Islet precursor cell (in vitro differentiated cells): ENCODE measurements at regions not wholly inside any gene's neighbourhood (a gene's known extent, or its start where the extent isn't known, plus 50 kb on each side); places are given as distances from the start of the nearest gene placed in this dataset.
"Not testable (repeated sequence)": the region's sequence is repeated elsewhere in the genome, so short reads cannot be mapped to it uniquely, and the experiment has no call there.

Experiments used
- DNase-seq: peaks from one replicate; pipeline ENCODE4 v3.0.0-alpha.2; 2018

DNA sequence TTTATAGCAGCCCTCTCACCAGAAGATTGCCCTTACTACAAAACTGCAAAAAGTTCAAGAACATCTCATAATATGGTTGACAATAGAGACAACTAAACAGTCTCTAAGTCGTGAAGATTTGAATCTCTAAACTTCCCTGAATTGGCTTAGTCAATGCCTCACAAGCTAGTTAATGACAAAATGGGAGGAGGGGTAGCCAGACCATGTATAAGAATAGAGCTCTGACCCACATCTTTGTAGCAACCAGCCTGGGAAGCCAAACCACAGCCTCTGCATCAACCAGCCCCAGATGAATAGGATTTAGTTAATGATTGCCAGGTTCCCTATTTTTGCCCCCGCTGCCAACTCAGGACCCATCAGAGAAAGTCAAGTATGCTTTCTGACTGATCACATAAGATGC, 1265.9 kb upstream of the PCDH10 start:
- DNase-seq, result not testable (repeated sequence)

DNA sequence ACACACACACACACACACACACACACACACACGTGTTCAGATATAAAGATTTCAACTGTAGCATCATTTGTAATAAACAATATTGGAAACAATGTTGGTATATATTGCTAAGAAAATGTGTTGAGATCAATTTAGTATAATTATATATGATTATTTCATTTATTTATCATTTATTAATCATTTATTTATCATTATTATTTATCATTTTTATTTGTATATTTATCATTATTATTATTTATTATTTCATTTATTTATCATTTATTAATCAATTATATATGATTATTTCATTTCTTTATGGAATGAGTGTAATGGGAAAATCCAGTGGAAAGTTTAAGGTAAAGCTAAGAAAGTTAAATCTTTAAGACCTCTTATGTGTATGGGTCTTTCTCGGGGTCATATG, 1223.4 kb upstream of the PCDH10 start:
- not testable (repeated sequence) for DNase-seq

DNA sequence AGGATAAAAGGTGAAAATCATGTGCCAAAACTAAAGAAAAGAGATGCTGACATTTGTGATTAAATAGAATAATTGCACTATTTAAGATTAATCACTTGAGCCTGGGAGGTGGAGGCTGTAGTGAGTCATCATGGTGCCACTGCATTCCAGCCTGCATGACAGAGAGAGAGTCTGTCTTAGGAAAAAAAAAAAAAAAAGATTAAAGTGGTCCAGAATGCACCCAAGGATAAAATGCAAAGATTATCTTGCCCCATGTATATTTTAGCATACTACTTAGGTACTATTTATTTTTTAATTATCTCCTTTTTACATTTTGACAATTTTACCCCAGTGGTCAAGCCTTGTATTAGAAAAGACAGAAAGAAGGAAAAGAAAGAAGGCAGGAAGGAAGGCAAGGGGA, 1181.4 kb upstream of the PCDH10 start:
- DNase-seq, result not testable (repeated sequence)

GRCh38 chr4:131974730-131975129, 1174.4 kb upstream of the PCDH10 start:
- DNase-seq, result no peak

DNA sequence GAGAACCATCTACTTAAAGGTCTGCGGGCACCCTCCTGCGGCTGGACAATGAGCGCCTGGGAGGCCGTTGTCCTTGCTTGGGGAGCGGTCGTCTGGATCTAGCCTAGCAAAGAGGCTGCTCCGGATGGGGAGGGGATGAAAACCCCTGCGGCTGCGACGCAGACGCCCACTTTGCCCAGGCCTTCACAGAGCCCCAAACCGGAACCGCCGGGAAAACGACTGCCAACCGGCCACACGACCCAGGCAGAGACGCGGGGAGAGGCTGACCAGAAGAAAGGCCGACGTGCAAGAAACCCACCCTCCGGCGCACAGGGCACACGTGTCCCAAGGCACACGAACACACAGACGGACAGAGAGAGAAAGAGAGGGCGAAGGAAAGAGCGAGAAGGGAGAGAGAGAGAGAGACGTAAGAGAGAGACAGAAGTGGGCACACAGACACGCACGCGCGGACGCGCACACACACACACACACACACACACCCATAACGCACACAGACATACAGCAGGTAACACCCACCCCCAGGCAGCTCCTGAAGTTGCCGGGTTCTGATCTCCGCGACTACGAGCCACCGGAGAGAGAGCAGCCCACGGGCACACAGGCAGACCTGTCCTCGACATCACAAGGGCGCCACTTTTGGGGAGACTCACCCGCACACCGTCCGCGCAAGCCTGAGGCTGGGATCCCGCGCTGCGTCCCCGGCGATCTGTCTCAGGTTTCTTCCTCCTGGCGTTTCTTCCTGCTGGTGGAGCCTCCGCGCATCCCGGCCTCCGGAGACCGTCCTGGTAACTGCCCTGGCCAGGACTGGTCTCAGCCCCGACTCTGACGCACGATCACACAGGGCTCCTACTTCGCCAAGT, 1173.6 kb upstream of the PCDH10 start:
- not testable (repeated sequence) for DNase-seq

- not testable (repeated sequence) for DNase-seq
These were observed 1172.7 kb upstream of the PCDH10 start for GRCh38 chr4:131976133-131977002.

GRCh38 chr4:131978120-131978519, 1171.0 kb upstream of the PCDH10 start:
- DNase-seq, result no peak

DNA sequence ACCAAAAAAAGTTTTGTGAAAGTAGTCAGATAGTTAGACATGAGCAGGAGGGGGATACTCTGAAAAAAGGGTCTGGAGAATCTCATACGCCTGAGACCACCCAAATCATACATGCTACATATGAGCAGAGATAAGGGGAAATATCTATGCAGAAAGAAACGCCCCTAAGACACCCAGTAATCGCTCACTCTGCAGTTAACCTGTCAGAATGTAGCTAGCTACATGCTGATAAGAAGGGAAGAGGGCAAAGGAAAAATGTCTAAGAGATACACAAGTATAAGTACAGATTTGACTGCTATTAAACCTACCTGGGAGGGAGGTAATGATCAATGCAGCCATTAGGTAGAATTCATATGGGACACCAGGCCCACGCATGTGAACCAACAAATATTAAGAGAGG, 1159.5 kb upstream of the PCDH10 start:
- DNase-seq, result peak; percentile 14

DNA sequence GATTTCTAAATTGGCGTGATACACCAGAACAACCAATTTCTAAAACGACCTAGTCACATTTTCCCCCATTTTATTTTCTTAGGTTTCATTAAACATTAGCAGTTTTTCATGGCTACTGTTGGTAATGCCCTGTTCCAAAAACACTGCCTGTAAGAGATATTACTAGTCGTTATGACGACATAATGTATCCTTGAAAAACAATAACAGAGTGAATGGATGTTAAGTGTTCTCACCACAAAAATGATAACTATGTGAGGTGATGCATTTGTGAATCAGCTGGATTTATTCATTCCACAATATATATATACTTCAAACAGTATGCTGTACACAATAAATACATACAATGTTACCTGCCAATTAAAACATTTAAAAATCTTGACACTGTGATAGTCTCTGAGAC, 1147.6 kb upstream of the PCDH10 start:
- no peak for DNase-seq

GRCh38 chr4:132003593-132003992, 1145.5 kb upstream of the PCDH10 start:
- DNase-seq, result no peak

- no peak for DNase-seq
These were observed 1133.8 kb upstream of the PCDH10 start for GRCh38 chr4:132015321-132015720.

DNA sequence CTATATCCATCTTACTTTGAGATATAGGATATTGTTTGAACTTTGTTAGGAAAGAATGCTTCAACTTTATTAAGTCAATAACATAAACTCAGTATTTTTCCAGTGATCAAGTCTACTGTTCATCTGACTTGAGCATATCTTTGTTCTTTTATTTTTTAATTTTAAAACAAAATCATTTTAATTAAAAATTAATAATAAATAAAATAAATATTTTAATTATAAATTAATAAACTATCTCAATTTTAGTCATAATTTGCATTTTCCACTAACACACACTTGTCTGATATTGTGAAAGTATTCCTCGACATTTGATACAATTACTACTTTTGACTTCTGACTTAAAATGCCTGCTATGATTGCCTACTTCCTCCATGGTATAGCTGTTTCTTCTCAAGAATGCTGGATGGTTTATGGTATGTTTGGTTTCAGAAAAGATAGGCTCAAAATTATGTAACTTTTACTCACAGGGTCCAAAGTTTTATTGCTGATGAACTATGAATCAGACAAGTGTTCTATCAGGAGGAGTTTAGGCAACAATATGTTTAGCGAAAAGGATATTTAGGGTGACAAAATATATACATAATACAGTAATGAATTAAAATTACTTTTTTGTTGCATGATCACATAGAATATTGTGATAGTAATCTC, 1132.3 kb upstream of the PCDH10 start:
- DNase-seq, result no peak

GRCh38 chr4:132026166-132026565, 1122.9 kb upstream of the PCDH10 start:
- no peak for DNase-seq

GRCh38 chr4:132026816-132027215, 1122.3 kb upstream of the PCDH10 start:
- DNase-seq, result no peak

DNA sequence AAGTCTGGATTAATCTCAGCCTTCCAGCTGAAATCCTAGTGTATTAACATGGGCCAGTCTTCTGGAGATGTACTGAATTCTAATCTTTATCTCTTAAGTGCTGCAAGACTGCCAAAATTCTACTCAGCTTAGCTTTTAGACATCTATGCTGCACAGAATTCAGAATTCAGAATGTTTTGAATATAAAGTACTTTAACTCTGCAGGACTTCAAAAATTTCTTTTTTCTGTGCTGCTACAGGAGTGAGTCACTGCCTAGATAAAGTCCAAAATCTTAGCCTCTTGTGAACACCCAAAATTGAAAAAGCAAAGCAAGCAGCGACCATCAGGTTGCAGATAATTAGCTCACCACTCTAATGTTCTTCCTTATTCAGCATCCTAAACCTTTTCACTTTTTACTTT, 1092.6 kb upstream of the PCDH10 start:
- no peak for DNase-seq

GRCh38 chr4:132059227-132059626, 1089.9 kb upstream of the PCDH10 start:
- DNase-seq, result no peak

DNA sequence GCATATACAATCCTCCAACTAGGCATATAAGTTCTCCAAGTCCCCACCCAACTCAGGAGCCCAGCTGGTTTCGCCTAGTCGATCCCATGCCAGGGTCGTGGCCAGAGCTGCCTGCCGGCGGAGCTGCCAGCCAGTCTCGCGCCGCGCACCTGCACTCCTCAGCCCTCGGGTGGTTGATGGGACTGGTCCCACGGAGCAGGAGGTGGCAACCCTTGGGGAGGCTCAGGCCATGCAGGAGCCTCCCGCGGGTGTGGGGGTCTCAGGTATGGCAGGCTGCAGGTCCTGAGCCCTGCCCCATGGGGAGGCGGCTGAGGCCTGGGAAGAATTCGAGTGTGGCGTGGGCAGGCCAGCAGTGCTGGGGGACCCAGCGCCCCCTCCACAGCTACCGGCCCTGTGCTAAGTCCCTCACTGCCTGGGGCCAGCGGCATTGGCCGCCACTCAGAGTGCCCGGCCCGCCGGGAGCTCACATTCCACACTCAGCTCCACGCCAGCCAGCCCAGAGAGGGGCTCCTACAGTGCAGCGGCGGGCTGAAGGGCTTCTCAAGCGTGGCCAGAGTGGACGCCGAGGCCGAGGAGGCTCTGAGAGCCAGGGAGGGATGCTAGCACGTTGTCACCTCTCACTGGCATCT, 1086.4 kb upstream of the PCDH10 start:
- no peak for DNase-seq

DNA sequence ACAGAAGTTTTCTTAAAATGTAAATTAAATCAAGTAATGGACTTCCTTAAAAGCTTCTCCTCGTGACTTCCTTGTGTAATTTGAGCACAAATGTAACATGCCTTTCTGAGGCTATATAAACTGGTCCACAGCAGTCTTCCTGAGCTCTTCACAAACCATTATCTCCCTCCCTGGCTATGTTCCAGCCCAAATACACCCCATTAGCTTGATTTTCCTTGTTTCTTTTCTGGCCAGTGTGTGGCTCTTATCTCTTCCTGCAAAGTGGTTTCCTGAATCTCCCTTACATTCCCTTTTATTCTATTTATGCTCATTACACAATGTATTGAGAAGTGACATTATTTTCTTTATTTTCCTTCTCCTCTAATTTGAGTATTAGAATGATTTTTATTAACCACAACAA, 1085.3 kb upstream of the PCDH10 start:
- DNase-seq, result no peak

- no peak for DNase-seq
These were observed 1083.1 kb upstream of the PCDH10 start for GRCh38 chr4:132065940-132066495.

GRCh38 chr4:132071815-132072214, 1077.3 kb upstream of the PCDH10 start:
- DNase-seq, result no peak

DNA sequence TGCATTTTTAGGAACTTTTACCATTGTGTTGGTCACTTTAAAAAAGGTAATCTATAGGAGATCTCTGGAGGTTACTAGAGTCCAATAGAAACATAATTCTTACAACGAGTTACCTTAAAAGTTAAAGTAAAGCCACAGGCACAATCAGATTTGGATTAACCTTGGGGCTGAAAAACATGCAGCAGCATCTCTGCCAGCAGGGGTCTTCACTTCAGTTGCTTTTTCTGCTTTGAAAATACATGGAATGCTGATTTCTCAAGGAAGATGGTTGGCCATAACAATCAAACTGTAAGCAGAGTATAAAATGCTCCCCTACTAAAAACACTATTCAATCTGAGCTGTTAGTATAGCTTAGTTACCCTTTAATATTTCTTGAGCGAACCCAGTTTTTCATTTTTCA, 1072.3 kb upstream of the PCDH10 start:
- DNase-seq, result no peak

GRCh38 chr4:132085105-132085504, 1064.0 kb upstream of the PCDH10 start:
- no peak for DNase-seq

- no peak for DNase-seq
These were observed 1055.1 kb upstream of the PCDH10 start for GRCh38 chr4:132094017-132094416.
